ENCODE measurements at regions not wholly inside any gene's neighbourhood (a gene's known extent, or its start where the extent isn't known, plus 50 kb on each side); places are given as distances from the start of the nearest gene placed in this dataset.

DNA sequence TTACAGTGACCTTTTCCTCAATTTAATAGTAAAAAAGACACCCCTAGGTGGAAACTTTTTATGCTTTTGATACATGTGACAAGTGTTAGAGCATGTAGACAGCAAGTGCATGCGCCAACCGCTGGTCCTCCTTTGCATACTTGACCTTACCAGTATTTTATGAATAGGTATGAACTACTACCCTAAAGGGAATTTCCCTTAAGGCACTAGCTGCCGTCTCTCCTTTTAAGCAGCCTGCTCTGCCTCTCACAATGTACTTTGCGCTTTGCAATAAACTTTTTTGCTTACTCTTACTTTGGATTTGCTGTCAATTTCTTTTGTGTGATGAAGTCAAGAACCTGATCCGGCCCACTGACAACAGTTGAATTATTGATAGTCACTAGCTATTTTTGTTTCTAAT lies 50.6 kb upstream of the ZNF133 start:
- Mint-ChIP-seq H3K27me3 (peaks cover 42 to 57% (median 44%) of the 10 kb centered on the region in 3 donors), H3K4me3 (no peak overlapping the region), H3K9me3 (peaks cover 0 to 31% (median 19%) of the 10 kb centered on the region in 7 donors), H3K4me1 (no peaks in the 10 kb centered on the region), H3K36me3 (peaks cover 4 to 8% of the 10 kb centered on the region in 2 donors), H3K27ac (no peak overlapping the region)
- no peak for ATAC-seq (ENCODE audit: low read depth in 2 of 2)
- no peak for DNase-seq

All from naive B cell (primary cell).